GM10266 (cell line): ENCODE measurements at regions not wholly inside any gene's neighbourhood (a gene's known extent, or its start where the extent isn't known, plus 50 kb on each side); places are given as distances from the start of the nearest gene placed in this dataset.

Experiments used
- DNase-seq: peaks from one replicate; pipeline ENCODE4 v3.0.0; 2012; ENCODE audit errors: extremely low spot score
- CTCF ChIP-seq: IDR thresholded peaks from 2 replicates; pipeline ENCODE4 v1.5.1; 2012; ENCODE audit warnings: mild to moderate bottlenecking, low read depth; ENCODE audit not compliant: control insufficient read depth, insufficient read depth; ENCODE audit errors: missing control alignments

GRCh38 chr10:124211921-124212320, 118.5 kb upstream of the CHST15 start:
- no peak for TF ChIP-seq CTCF

GRCh38 chr10:124210263-124210662, 116.9 kb upstream of the CHST15 start:
- TF ChIP-seq CTCF, result no peak
- DNase-seq, result no peak

More at GRCh38 chr10:124211921-124212320, 118.5 kb upstream of the CHST15 start:
- no peak for DNase-seq

GRCh38 chr10:124207391-124207790, 114.0 kb upstream of the CHST15 start:
- DNase-seq, result no peak
- TF ChIP-seq CTCF, result no peak

GRCh38 chr10:124206616-124207015, 113.2 kb upstream of the CHST15 start:
- no peak for TF ChIP-seq CTCF
- no peak for DNase-seq

GRCh38 chr10:124205432-124205831, 112.0 kb upstream of the CHST15 start:
- TF ChIP-seq CTCF, result no peak
- DNase-seq, result no peak

- TF ChIP-seq CTCF, result no peak
- DNase-seq, result no peak
Observed at GRCh38 chr10:124204726-124205125, 111.3 kb upstream of the CHST15 start.

- no peak for TF ChIP-seq CTCF
- DNase-seq, result no peak
Observed at GRCh38 chr10:124200011-124200410, 106.6 kb upstream of the CHST15 start.
